ENCODE measurements at regions not wholly inside any gene's neighbourhood (a gene's known extent, or its start where the extent isn't known, plus 50 kb on each side); places are given as distances from the start of the nearest gene placed in this dataset.
"Not testable (repeated sequence)": the region's sequence is repeated elsewhere in the genome, so short reads cannot be mapped to it uniquely, and the experiment has no call there.

DNA sequence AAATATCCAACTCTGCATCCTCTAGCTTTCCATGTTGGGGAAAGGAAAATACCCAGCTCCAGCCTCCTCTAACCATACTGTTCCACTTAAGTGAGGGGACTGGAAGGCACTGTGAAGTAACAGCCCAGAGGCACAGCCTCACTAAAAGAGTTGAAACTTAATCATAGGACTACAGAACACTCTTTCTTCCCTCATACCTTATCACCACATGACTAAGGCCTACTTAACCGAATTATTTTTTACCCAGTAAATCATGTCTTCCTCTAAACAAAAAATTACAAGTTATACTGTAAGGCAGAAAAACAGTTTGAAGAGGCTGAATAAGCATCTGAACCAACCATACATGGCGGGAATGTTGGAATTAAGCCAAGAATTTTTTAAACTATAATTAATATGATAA, 207.4 kb upstream of the MME start:
- intact Hi-C loops (cut with micrococcal nuclease) = no loop called here
- DNase-seq = no peak

DNA sequence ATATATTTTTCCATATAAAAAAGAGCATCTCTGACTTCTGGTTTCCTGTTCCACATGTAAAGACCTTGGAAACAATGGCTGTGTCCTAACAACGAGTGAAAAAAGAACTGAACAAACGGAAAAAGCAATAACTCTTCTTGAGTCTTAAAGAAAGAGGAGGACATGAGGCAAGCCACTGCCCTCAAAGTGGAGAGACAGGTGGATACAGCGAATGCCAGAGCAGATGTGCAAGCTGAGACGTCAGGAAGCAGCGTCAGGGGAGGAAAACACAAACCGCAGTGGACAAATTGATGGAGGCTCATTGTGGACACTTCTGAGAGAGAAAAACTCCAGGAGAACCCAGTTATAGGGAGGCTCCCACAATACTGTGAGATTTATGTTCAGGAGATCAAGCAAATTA, 208.0 kb upstream of the MME start:
- no peaks in the 10 kb centered on the region for H3K27me3 Mint-ChIP-seq
- no peaks in the 10 kb centered on the region for H3K4me1 Mint-ChIP-seq (ENCODE audit: low read depth)
- TF ChIP-seq, protein P1, sequence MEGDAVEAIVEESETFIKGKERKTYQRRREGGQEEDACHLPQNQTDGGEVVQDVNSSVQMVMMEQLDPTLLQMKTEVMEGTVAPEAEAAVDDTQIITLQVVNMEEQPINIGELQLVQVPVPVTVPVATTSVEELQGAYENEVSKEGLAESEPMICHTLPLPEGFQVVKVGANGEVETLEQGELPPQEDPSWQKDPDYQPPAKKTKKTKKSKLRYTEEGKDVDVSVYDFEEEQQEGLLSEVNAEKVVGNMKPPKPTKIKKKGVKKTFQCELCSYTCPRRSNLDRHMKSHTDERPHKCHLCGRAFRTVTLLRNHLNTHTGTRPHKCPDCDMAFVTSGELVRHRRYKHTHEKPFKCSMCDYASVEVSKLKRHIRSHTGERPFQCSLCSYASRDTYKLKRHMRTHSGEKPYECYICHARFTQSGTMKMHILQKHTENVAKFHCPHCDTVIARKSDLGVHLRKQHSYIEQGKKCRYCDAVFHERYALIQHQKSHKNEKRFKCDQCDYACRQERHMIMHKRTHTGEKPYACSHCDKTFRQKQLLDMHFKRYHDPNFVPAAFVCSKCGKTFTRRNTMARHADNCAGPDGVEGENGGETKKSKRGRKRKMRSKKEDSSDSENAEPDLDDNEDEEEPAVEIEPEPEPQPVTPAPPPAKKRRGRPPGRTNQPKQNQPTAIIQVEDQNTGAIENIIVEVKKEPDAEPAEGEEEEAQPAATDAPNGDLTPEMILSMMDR (IDR thresholded peaks at IDR 0.05) = no peak
- no peak for DNase-seq
- H3K36me3 Mint-ChIP-seq (ENCODE audit: low read depth) = no peaks in the 10 kb centered on the region
- H3K4me3 Mint-ChIP-seq = no peak overlapping the region
- POLR2A ChIA-PET = no interaction called here
- intact Hi-C loops (cut with micrococcal nuclease) = no loop called here
- CTCF ChIA-PET = no interaction called here
- H3K9me3 Mint-ChIP-seq = no peaks in the 10 kb centered on the region
- no peak for ATAC-seq
- no peak overlapping the region for H3K27ac Mint-ChIP-seq

More for the DNA sequence above, 207.4 kb upstream of the MME start:
- H3K4me3 Mint-ChIP-seq = no peak overlapping the region
- TF ChIP-seq, protein P1 (IDR thresholded peaks at IDR 0.05) = no peak
- ChIA-PET POLR2A (no interaction called here), CTCF (no interaction called here)
- peaks cover 2% of the 10 kb centered on the region for H3K9me3 Mint-ChIP-seq
- no peak overlapping the region for H3K27ac Mint-ChIP-seq
- H3K36me3 Mint-ChIP-seq (ENCODE audit: low read depth) = no peaks in the 10 kb centered on the region
- H3K4me1 Mint-ChIP-seq (ENCODE audit: low read depth) = no peaks in the 10 kb centered on the region
- ATAC-seq = no peak
- H3K27me3 Mint-ChIP-seq = no peaks in the 10 kb centered on the region

DNA sequence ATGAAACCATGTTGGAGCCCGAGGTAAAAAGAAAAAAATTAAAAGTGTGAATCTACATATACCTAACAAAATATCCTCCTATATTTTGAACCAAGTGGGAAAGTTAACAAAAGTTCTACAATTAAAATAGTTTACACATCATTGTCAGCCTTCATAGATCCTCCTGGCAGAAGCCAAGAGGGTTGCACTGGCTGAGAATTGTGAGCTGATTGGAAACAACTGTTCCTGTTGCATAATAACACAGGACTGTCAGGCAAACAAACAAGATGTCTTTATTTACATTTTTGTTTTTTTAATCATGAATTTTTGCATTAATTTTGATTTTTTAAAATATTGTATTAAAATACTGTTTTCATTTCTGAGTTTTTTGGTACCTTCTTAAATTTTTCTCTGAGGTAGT, 215.2 kb upstream of the MME start:
- TF ChIP-seq, protein P1 (IDR thresholded peaks at IDR 0.05) = no peak
- H3K9me3 Mint-ChIP-seq = no peaks in the 10 kb centered on the region
- CTCF ChIA-PET = no interaction called here
- DNase-seq (no peak), ATAC-seq (no peak)
- no peaks in the 10 kb centered on the region for H3K27me3 Mint-ChIP-seq
- no peak overlapping the region for H3K4me3 Mint-ChIP-seq
- no peak overlapping the region for H3K27ac Mint-ChIP-seq
- POLR2A ChIA-PET = no interaction called here
- intact Hi-C loops (cut with micrococcal nuclease) = no loop called here
- no peaks in the 10 kb centered on the region for H3K4me1 Mint-ChIP-seq (ENCODE audit: low read depth)
- no peaks in the 10 kb centered on the region for H3K36me3 Mint-ChIP-seq (ENCODE audit: low read depth)

DNA sequence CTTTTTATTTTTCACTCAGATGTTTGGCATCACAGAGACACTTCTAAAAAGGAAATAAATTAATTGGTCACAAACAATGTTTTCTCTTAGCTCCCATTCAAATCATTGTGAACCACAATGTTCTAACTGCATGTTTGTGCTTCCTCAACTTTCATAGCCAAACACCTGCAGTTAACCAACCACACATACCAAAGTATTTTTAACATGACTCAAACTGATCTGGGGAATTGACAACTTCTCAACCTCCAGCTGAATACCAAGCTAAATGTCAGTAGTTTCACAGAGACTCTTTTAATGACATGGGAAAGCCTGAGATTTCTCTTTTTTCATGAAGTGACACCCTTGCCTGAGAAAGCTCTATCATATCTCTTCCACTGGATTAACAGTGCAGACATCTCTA, 217.9 kb upstream of the MME start:
- Mint-ChIP-seq H3K4me1 (ENCODE audit: low read depth) (no peaks in the 10 kb centered on the region), H3K27me3 (no peaks in the 10 kb centered on the region), H3K9me3 (no peaks in the 10 kb centered on the region), H3K27ac (no peak overlapping the region), H3K4me3 (no peak overlapping the region), H3K36me3 (ENCODE audit: low read depth) (no peaks in the 10 kb centered on the region)
- TF ChIP-seq, protein P1 (IDR thresholded peaks at IDR 0.05) = no peak
- POLR2A ChIA-PET = no interaction called here
- no peak for DNase-seq
- CTCF ChIA-PET = interaction anchor here (0.6 to 1.0 kb wide), 2 partner anchors 19 to 43 kb away, joined by 3 read pairs; no protein-coding TSS in a partner anchor
- intact Hi-C loops (cut with micrococcal nuclease) = no loop called here
- no peak for ATAC-seq

DNA sequence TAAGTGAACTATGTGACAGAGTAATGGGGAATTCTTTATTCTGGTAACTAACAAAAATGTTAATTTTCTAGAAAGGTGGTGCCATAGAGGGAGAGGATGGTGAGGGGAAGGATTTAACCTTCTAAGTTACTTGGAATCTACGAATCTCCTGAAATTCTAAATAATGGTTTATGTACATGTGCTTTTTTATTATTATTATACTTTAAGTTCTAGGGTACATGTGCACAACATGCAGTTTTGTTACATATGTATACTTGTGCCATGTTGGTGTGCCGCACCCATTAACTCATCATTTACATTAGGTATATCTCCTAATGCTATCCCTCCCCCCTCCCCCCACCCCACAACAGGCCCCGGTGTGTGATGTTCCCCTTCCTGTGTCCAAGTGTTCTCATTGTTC, 227.1 kb upstream of the MME start:
- H3K36me3 Mint-ChIP-seq (ENCODE audit: low read depth); POLR2A ChIA-PET; H3K27ac Mint-ChIP-seq; H3K27me3 Mint-ChIP-seq; intact Hi-C loops (cut with micrococcal nuclease); H3K4me1 Mint-ChIP-seq (ENCODE audit: low read depth); H3K9me3 Mint-ChIP-seq; DNase-seq; CTCF ChIA-PET; H3K4me3 Mint-ChIP-seq; ATAC-seq: not testable (repeated sequence)

DNA sequence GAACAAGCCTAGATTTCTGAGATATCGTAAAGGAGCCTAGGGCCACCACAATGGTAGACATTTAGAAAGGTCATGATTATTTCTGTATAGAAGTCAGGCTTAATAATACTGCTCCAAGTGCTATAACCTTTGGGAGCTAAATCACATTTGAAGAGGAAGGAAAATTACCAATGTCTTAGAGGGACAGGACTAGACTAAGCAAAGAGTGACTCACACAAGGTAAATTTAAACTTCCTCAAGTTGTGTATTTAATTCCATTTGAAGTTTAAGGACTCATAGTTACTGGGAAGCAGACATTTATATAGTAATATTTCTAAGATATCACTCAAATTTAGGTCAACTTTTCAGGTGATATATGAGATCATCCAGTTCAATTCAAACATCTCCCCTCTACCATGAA, 227.6 kb upstream of the MME start:
- intact Hi-C loops (cut with micrococcal nuclease) = no loop called here
- DNase-seq (no peak), ATAC-seq (no peak)
- CTCF ChIA-PET = no interaction called here
- no peak overlapping the region for H3K4me3 Mint-ChIP-seq
- H3K9me3 Mint-ChIP-seq = peaks cover 1% of the 10 kb centered on the region
- TF ChIP-seq, protein P1 (IDR thresholded peaks at IDR 0.05) = no peak
- H3K27me3 Mint-ChIP-seq = no peaks in the 10 kb centered on the region
- no peaks in the 10 kb centered on the region for H3K4me1 Mint-ChIP-seq (ENCODE audit: low read depth)
- H3K36me3 Mint-ChIP-seq (ENCODE audit: low read depth) = no peaks in the 10 kb centered on the region
- H3K27ac Mint-ChIP-seq = no peak overlapping the region
- POLR2A ChIA-PET = no interaction called here

All from activated CD8-positive, alpha-beta T cell treated with anti-CD3 and anti-CD28 coated beads for 36 hours (primary cell).